Loucy (cell line): ENCODE measurements at regions not wholly inside any gene's neighbourhood (a gene's known extent, or its start where the extent isn't known, plus 50 kb on each side); places are given as distances from the start of the nearest gene placed in this dataset.

Experiments used
- EZH2phosphoT487 ChIP-seq: fragments of 200-600 bp; IDR thresholded peaks from 2 replicates; pipeline ENCODE4 v1.6.1; 2018; ENCODE audit warnings: antibody characterized with exemption, mild to moderate bottlenecking, moderate library complexity, borderline replicate concordance
- TF ChIP-seq, protein P1 (sequence below): fragments of 200-600 bp; sonication (generic); conservative IDR thresholded peaks from 2 replicates; pipeline ENCODE4 v1.5.1; 2014; ENCODE audit warnings: mild to moderate bottlenecking, antibody characterized with exemption, low read length

- TF ChIP-seq, protein P1, sequence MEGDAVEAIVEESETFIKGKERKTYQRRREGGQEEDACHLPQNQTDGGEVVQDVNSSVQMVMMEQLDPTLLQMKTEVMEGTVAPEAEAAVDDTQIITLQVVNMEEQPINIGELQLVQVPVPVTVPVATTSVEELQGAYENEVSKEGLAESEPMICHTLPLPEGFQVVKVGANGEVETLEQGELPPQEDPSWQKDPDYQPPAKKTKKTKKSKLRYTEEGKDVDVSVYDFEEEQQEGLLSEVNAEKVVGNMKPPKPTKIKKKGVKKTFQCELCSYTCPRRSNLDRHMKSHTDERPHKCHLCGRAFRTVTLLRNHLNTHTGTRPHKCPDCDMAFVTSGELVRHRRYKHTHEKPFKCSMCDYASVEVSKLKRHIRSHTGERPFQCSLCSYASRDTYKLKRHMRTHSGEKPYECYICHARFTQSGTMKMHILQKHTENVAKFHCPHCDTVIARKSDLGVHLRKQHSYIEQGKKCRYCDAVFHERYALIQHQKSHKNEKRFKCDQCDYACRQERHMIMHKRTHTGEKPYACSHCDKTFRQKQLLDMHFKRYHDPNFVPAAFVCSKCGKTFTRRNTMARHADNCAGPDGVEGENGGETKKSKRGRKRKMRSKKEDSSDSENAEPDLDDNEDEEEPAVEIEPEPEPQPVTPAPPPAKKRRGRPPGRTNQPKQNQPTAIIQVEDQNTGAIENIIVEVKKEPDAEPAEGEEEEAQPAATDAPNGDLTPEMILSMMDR: no peak
- TF ChIP-seq EZH2phosphoT487: no peak
Measured at GRCh38 chr7:116188-116981, 76.0 kb upstream of the FAM20C start.
